ENCODE measurements at regions not wholly inside any gene's neighbourhood (a gene's known extent, or its start where the extent isn't known, plus 50 kb on each side); places are given as distances from the start of the nearest gene placed in this dataset.

GRCh38 chr4:110367156-110367555, 108.8 kb upstream of the ENPEP start:
- no peak for TF ChIP-seq EP300 (IDR thresholded peaks at IDR 0.05; ENCODE audit: borderline replicate concordance)
- no peak for TF ChIP-seq TAF1 (IDR thresholded peaks at IDR 0.05; ENCODE audit: low read depth)
- TF ChIP-seq REST (IDR thresholded peaks at IDR 0.05; ENCODE audit: low read depth): no peak
- no peak for TF ChIP-seq TEAD4 (IDR thresholded peaks at IDR 0.05)
- no peak for TF ChIP-seq MAX (IDR thresholded peaks at IDR 0.05)
- no peak for TF ChIP-seq USF1 (IDR thresholded peaks at IDR 0.05)
- no peak for TF ChIP-seq CEBPB (IDR thresholded peaks at IDR 0.05)
- no peak for TF ChIP-seq NFIC (IDR thresholded peaks at IDR 0.05)
